IMR-90 (cell line): ENCODE measurements at regions not wholly inside any gene's neighbourhood (a gene's known extent, or its start where the extent isn't known, plus 50 kb on each side); places are given as distances from the start of the nearest gene placed in this dataset.

Experiments
- ATAC-seq: fragments of 200-7000 bp; cut with Tn5 transposase; 2 replicates; pipeline ENCODE4 v1.9.1; 2020; ENCODE audit warnings: low read depth, mild to moderate bottlenecking, moderate library complexity
- BruUV-seq: library from RNA; stranded (reverse); fragments of 400-500 nt; replicated peaks from 2 replicates; lab custom pipeline; 2021; lab: Mats Ljungman, UMichigan
- CTCF ChIA-PET: fragments of 300-600 bp; formaldehyde crosslinking; extraction: SDS; loops from one replicate; lab custom pipeline; 2021; ENCODE audit warnings: antibody characterized with exemption; lab: Yijun Ruan, JAX
- POLR2A ChIA-PET: fragments of 300-600 bp; sonication (Branson Sonifier 250); formaldehyde crosslinking; loops from one replicate; lab custom pipeline; 2022; ENCODE audit warnings: antibody characterized with exemption; ENCODE audit not compliant: unreplicated experiment; lab: Charles Lee
- DNase-seq: peaks from one replicate; pipeline ENCODE4 v3.0.0; 2013
- H2AFZ ChIP-seq: replicated peaks from 2 replicates; pipeline ENCODE3; 2013; ENCODE audit warnings: low read length, mild to moderate bottlenecking; ENCODE audit not compliant: poor library complexity
- H2AK5ac ChIP-seq: 2 replicates; pipeline ENCODE4 v1.6.1; 2013; ENCODE audit warnings: low read depth, low read length, inconsistent platforms
- H2AK9ac ChIP-seq: replicated peaks from 2 replicates; pipeline ENCODE3; 2013; ENCODE audit warnings: mild to moderate bottlenecking, low read depth, low read length, moderate library complexity; ENCODE audit not compliant: poor library complexity
- H2BK120ac ChIP-seq: 2 replicates; pipeline ENCODE4 v1.6.1; 2013; ENCODE audit warnings: low read depth, low read length, inconsistent platforms
- H2BK15ac ChIP-seq: 3 replicates; pipeline ENCODE4 v1.6.1; 2013; ENCODE audit warnings: low read depth, low read length, inconsistent platforms
- H2BK20ac ChIP-seq: 2 replicates; pipeline ENCODE4 v1.6.1; 2013; ENCODE audit warnings: low read depth, mild to moderate bottlenecking, inconsistent platforms, low read length, moderate library complexity
- H2BK5ac ChIP-seq: 2 replicates; pipeline ENCODE4 v1.6.1; 2013; ENCODE audit warnings: mild to moderate bottlenecking, low read depth, low read length, inconsistent platforms; ENCODE audit not compliant: poor library complexity, severe bottlenecking
- H3K14ac ChIP-seq: replicated peaks from 2 replicates; pipeline ENCODE4 v1.6.1; 2013; ENCODE audit warnings: low read depth, low read length, inconsistent platforms
- H3K18ac ChIP-seq: 2 replicates; pipeline ENCODE4 v1.6.1; 2013; ENCODE audit warnings: low read depth, low read length, control low read depth
- H3K23ac ChIP-seq: 2 replicates; pipeline ENCODE4 v1.6.1; 2013; ENCODE audit warnings: low read depth, low read length, inconsistent platforms
- H3K27ac ChIP-seq: 2 replicates; pipeline ENCODE4 v1.5.1; 2013; ENCODE audit warnings: mild to moderate bottlenecking, control low read depth, low read length; ENCODE audit not compliant: insufficient read depth
- H3K27me3 ChIP-seq: 2 replicates; pipeline ENCODE4 v1.6.1; 2013; ENCODE audit warnings: low read length; ENCODE audit not compliant: control insufficient read depth, insufficient read depth
- H3K36me3 ChIP-seq: 2 replicates; pipeline ENCODE4 v1.6.1; 2013; ENCODE audit warnings: low read length, mixed read lengths; ENCODE audit not compliant: control insufficient read depth, insufficient read depth
- H3K4ac ChIP-seq: 2 replicates; pipeline ENCODE4 v1.6.1; 2013; ENCODE audit warnings: low read depth, low read length, inconsistent platforms
- H3K4me1 ChIP-seq: 2 replicates; pipeline ENCODE4 v1.6.1; 2013; ENCODE audit warnings: low read length, mixed read lengths; ENCODE audit not compliant: control insufficient read depth, insufficient read depth
- H3K4me2 ChIP-seq: 2 replicates; pipeline ENCODE4 v1.6.1; 2013; ENCODE audit warnings: low read depth, mild to moderate bottlenecking, control low read depth, low read length, moderate library complexity
- H3K4me3 ChIP-seq: 2 replicates; pipeline ENCODE4 v1.5.1; 2013; ENCODE audit warnings: low read depth, mild to moderate bottlenecking, control low read depth, low read length, moderate library complexity; ENCODE audit not compliant: insufficient read depth
- H3K56ac ChIP-seq: 2 replicates; pipeline ENCODE4 v1.6.1; 2013; ENCODE audit warnings: low read length, inconsistent platforms; ENCODE audit not compliant: insufficient read depth; ENCODE audit errors: extremely low read depth
- H3K79me1 ChIP-seq, 2 experiments: 2 replicates each; pipeline ENCODE4 v1.6.1; 2013; ENCODE audit warnings: low read length in 2 of 2, inconsistent platforms in 1 of 2, low read depth in 1 of 2
- H3K9ac ChIP-seq: 2 replicates; pipeline ENCODE4 v1.6.1; 2013; ENCODE audit warnings: low read depth, low read length, control low read depth
- H3K9me1 ChIP-seq: 2 replicates; pipeline ENCODE4 v1.6.1; 2013; ENCODE audit warnings: low read length, inconsistent platforms; ENCODE audit not compliant: insufficient read depth
- H3K9me3 ChIP-seq: 2 replicates; pipeline ENCODE4 v1.6.1; 2013; ENCODE audit warnings: low read length; ENCODE audit not compliant: control insufficient read depth, insufficient read depth
- H4K20me1 ChIP-seq: 2 replicates; pipeline ENCODE4 v1.6.1; 2013; ENCODE audit warnings: low read length, inconsistent platforms; ENCODE audit not compliant: insufficient read depth
- H4K5ac ChIP-seq: 2 replicates; pipeline ENCODE4 v1.6.1; 2013; ENCODE audit warnings: mild to moderate bottlenecking, low read depth, low read length, control low read depth
- H4K8ac ChIP-seq, 2 experiments: 2 replicates each; pipeline ENCODE4 v1.6.1; 2013; ENCODE audit warnings: low read depth in 2 of 2, low read length in 2 of 2, control low read depth in 1 of 2, inconsistent platforms in 1 of 2
- H4K91ac ChIP-seq: 2 replicates; pipeline ENCODE4 v1.6.1; 2013; ENCODE audit warnings: low read depth, low read length, inconsistent platforms; ENCODE audit not compliant: insufficient read depth
- CHD1 ChIP-seq: IDR thresholded peaks from 2 replicates; pipeline ENCODE4 v1.6.1; 2012; ENCODE audit warnings: low read depth, low read length, improper control_type of control experiment
- CTCF ChIP-seq: conservative IDR thresholded peaks from 2 replicates; pipeline ENCODE4 v1.5.1; 2012; ENCODE audit warnings: mild to moderate bottlenecking, low read depth, low read length, improper control_type of control experiment
- FOS ChIP-seq: fragments of 150-350 bp; IDR thresholded peaks from 2 replicates; pipeline ENCODE4 v1.6.1; 2016; ENCODE audit warnings: low read depth, low read length
- MXI1 ChIP-seq: IDR thresholded peaks from 2 replicates; pipeline ENCODE4 v1.6.1; 2012; ENCODE audit warnings: low read depth, mild to moderate bottlenecking, low read length, moderate library complexity, borderline replicate concordance
- NFE2L2 ChIP-seq: fragments of 150-350 bp; IDR thresholded peaks from 2 replicates; pipeline ENCODE4 v1.6.1; 2016; ENCODE audit warnings: low read depth, mild to moderate bottlenecking, low read length
- POLR2A ChIP-seq: IDR thresholded peaks from 2 replicates; pipeline ENCODE4 v1.6.1; 2012; ENCODE audit warnings: mild to moderate bottlenecking, low read depth, low read length
- RCOR1 ChIP-seq: IDR thresholded peaks from 2 replicates; pipeline ENCODE4 v1.6.1; 2012; ENCODE audit warnings: mild to moderate bottlenecking, low read length, improper control_type of control experiment; ENCODE audit not compliant: insufficient replicate concordance
- WGBS, 2 experiments: methylation state at CpG; one replicate each; pipeline versions ENCODE4 v1.1.5 to v1.1.7; 2013; ENCODE audit warnings: missing lambda C conversion rate in 2 of 2; ENCODE audit not compliant: insufficient read length in 1 of 2; ENCODE audit errors: extremely low coverage in 2 of 2; 5-methylcytosine and 5-hydroxymethylcytosine counted together
- dilution Hi-C: fragments of 300-500 bp; cut with HindIII; formaldehyde crosslinking; loops from one replicate; pipeline ENCODE4 v1.14.3; 2018; ENCODE audit warnings: low sequenced_read_pairs; ENCODE audit not compliant: unreplicated experiment
- in situ Hi-C: fragments of 300-500 bp; cut with MboI; formaldehyde crosslinking; loops from 3 replicates; pipeline ENCODE4 v1.14.3; 2019; ENCODE audit warnings: low sequenced_read_pairs, inconsistent platforms, mixed read lengths
- intact Hi-C: fragments of 100-400 bp; cut with micrococcal nuclease; formaldehyde crosslinking; loops from 2 replicates; pipeline ENCODE4 v1.10.0; 2022

- ChIA-PET CTCF (no interaction called here), POLR2A (no interaction called here)
- no peaks in the 10 kb centered on the region for H3K79me1 ChIP-seq
- H3K18ac ChIP-seq, result no peak overlapping the region
- H3K56ac ChIP-seq, result no peak overlapping the region
- no peaks in the 10 kb centered on the region for H3K4me1 ChIP-seq
- dilution Hi-C loops, result no loop called here
- no peak overlapping the region for H3K14ac ChIP-seq
- no peak overlapping the region for H4K91ac ChIP-seq
- H2BK120ac ChIP-seq, result no peak overlapping the region
- no peaks in the 10 kb centered on the region for H4K20me1 ChIP-seq
- no peak overlapping the region for H2BK20ac ChIP-seq
- H4K8ac ChIP-seq, result no peak overlapping the region
- TF ChIP-seq RCOR1 (no peak), POLR2A (no peak), MXI1 (no peak), CHD1 (no peak), CTCF (no peak), NFE2L2 (no peak), FOS (no peak)
- no peak overlapping the region for H4K5ac ChIP-seq
- no peaks in the 10 kb centered on the region for H3K27me3 ChIP-seq
- no peak overlapping the region for H2AK5ac ChIP-seq
- DNase-seq (no peak), ATAC-seq (no peak)
- H3K4me2 ChIP-seq, result no peak overlapping the region
- no peak overlapping the region for H2AFZ ChIP-seq
- intact Hi-C loops, result no loop called here
- no peak overlapping the region for H3K4me3 ChIP-seq
- no peaks in the 10 kb centered on the region for H3K36me3 ChIP-seq
- peak overlapping the region; percentile 9 for H2AK9ac ChIP-seq
- H3K9ac ChIP-seq, result no peak overlapping the region
- peaks cover 3% of the 10 kb centered on the region for H3K9me3 ChIP-seq
- H3K4ac ChIP-seq, result no peak overlapping the region
- no CpG with 5 or more reads among the region's 5 CpGs for WGBS, 2 experiments
- no peaks in the 10 kb centered on the region for H3K9me1 ChIP-seq
- BruUV-seq, result no TSS peak
- H2BK15ac ChIP-seq, result no peak overlapping the region
- in situ Hi-C loops, result no loop called here
- no peak overlapping the region for H3K27ac ChIP-seq
- no peak overlapping the region for H3K23ac ChIP-seq
- H2BK5ac ChIP-seq, result no peak overlapping the region
These were observed 494.0 kb upstream of the SUCLG2 start for GRCh38 chr3:68148447-68148846.
